Neural progenitor cell (in vitro differentiated cells): ENCODE measurements at regions not wholly inside any gene's neighbourhood (a gene's known extent, or its start where the extent isn't known, plus 50 kb on each side); places are given as distances from the start of the nearest gene placed in this dataset.

Experiments
- DNase-seq: peaks from one replicate; pipeline ENCODE4 v3.0.0-alpha.2; 2016; ENCODE audit warnings: low spot score
- H2AFZ ChIP-seq: fragments of 200-600 bp; sonication (generic); replicated peaks from 2 replicates; pipeline ENCODE4 v1.6.1; 2016; ENCODE audit warnings: antibody characterized with exemption
- H3F3A ChIP-seq: fragments of 200-600 bp; sonication (generic); 2 replicates; pipeline ENCODE4 v1.6.1; 2016; ENCODE audit warnings: antibody characterized with exemption, low read depth
- H3K27ac ChIP-seq: fragments of 200-600 bp; sonication (generic); 2 replicates; pipeline ENCODE4 v1.5.1; 2016; ENCODE audit warnings: mild to moderate bottlenecking
- H3K27me3 ChIP-seq: fragments of 200-600 bp; sonication (generic); 2 replicates; pipeline ENCODE4 v1.6.1; 2016; ENCODE audit warnings: mild to moderate bottlenecking, moderate library complexity
- H3K36me3 ChIP-seq: fragments of 200-600 bp; sonication (generic); 2 replicates; pipeline ENCODE4 v1.5.1; 2016
- H3K4me1 ChIP-seq: fragments of 200-600 bp; sonication (generic); 2 replicates; pipeline ENCODE4 v1.6.1; 2016; ENCODE audit warnings: mixed run types
- H3K4me2 ChIP-seq: fragments of 200-600 bp; sonication (generic); 2 replicates; pipeline ENCODE4 v1.6.1; 2016
- H3K4me3 ChIP-seq: fragments of 200-600 bp; sonication (generic); 2 replicates; pipeline ENCODE4 v1.5.1; 2016
- H3K79me2 ChIP-seq: fragments of 200-600 bp; sonication (generic); 2 replicates; pipeline ENCODE4 v1.6.1; 2016; ENCODE audit warnings: low read depth
- H3K9ac ChIP-seq: fragments of 200-600 bp; sonication (generic); 2 replicates; pipeline ENCODE4 v1.6.1; 2016
- H3K9me3 ChIP-seq: fragments of 200-600 bp; sonication (generic); 2 replicates; pipeline ENCODE4 v1.5.1; 2016; ENCODE audit warnings: low read depth
- H4K20me1 ChIP-seq: fragments of 200-600 bp; sonication (generic); 2 replicates; pipeline ENCODE4 v1.6.1; 2016; ENCODE audit warnings: low read depth
- H3K27ac Mint-ChIP-seq: 3 replicates; pipeline ENCODE4 v1.8.0; 2021; ENCODE audit warnings: mixed read lengths
- H3K27me3 Mint-ChIP-seq: 2 replicates; pipeline ENCODE4 v1.8.0; 2022; ENCODE audit warnings: low read depth, mild to moderate bottlenecking, inconsistent platforms, moderate library complexity, mixed read lengths; ENCODE audit not compliant: insufficient read depth
- H3K36me3 Mint-ChIP-seq: 3 replicates; pipeline ENCODE4 v1.8.0; 2021; ENCODE audit warnings: mixed read lengths
- H3K4me1 Mint-ChIP-seq: 3 replicates; pipeline ENCODE4 v1.8.0; 2021; ENCODE audit warnings: mixed read lengths
- H3K4me3 Mint-ChIP-seq: 3 replicates; pipeline ENCODE4 v1.8.0; 2021; ENCODE audit warnings: mild to moderate bottlenecking, moderate library complexity, mixed read lengths
- H3K9me3 Mint-ChIP-seq: 3 replicates; pipeline ENCODE4 v1.8.0; 2020; ENCODE audit warnings: mixed read lengths
- CTCF ChIP-seq: fragments of 200-600 bp; sonication (generic); IDR thresholded peaks from 2 replicates; pipeline ENCODE4 v1.5.1; 2017; ENCODE audit warnings: antibody characterized with exemption, mild to moderate bottlenecking
- EZH2 ChIP-seq: fragments of 200-600 bp; sonication (generic); IDR thresholded peaks from 2 replicates; pipeline ENCODE4 v1.6.1; 2017; ENCODE audit warnings: antibody characterized with exemption, mild to moderate bottlenecking, moderate library complexity
- EZH2phosphoT487 ChIP-seq: fragments of 200-600 bp; sonication (generic); IDR thresholded peaks from 2 replicates; pipeline ENCODE4 v1.6.1; 2017; ENCODE audit warnings: antibody characterized with exemption

- Mint-ChIP-seq H3K4me1 (peaks cover 15% of the 10 kb centered on the region), H3K27me3 (no peaks in the 10 kb centered on the region), H3K27ac (no peak overlapping the region), H3K36me3 (no peaks in the 10 kb centered on the region), H3K9me3 (peaks cover 2% of the 10 kb centered on the region), H3K4me3 (no peak overlapping the region)
- no peaks in the 10 kb centered on the region for H3F3A ChIP-seq
- TF ChIP-seq EZH2 = no peak
- no peak for TF ChIP-seq CTCF
- TF ChIP-seq EZH2phosphoT487 = no peak
- no peak for DNase-seq
- no peaks in the 10 kb centered on the region for H3K79me2 ChIP-seq
- no peaks in the 10 kb centered on the region for H4K20me1 ChIP-seq
- no peaks in the 10 kb centered on the region for H3K36me3 ChIP-seq
- no peaks in the 10 kb centered on the region for H3K4me1 ChIP-seq
- no peaks in the 10 kb centered on the region for H3K27me3 ChIP-seq
- no peak overlapping the region for H2AFZ ChIP-seq
- no peak overlapping the region for H3K9ac ChIP-seq
- no peak overlapping the region for H3K27ac ChIP-seq
- no peaks in the 10 kb centered on the region for H3K9me3 ChIP-seq
- H3K4me2 ChIP-seq = no peak overlapping the region
- H3K4me3 ChIP-seq = no peak overlapping the region
Measured at GRCh38 chr6:3959385-3959784, 110.2 kb downstream of the FAM50B start.

DNA sequence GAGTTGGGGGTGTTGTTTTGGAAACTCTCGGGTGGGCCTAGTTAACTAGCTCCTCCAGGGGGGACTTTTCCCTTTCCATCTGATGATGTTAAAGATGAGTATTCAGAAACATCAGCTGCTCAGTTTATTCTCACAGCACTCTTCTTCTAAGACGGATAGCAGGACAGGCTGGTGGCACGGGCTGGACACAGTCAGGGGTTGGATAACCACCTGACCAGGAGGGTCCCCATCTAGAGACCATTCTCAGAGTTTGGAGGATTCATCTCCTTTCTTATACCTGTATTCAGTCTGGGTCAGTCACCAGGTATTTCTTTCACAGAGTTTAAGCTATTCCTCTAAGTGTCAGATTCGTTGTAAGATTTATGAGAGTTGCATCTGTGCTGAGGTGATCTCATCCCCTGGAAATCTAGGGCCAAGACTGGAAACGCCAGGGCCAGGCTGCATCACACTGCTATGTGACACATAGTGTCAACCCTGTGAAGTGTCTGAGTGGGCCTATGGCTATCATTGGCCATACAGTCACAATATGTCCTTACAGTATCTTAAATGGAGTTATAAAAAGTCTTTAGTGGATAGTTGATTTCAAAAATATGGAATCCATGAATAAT lies 111.7 kb downstream of the FAM50B start:
- H2AFZ ChIP-seq = no peak overlapping the region
- Mint-ChIP-seq H3K4me3 (no peak overlapping the region), H3K27me3 (no peaks in the 10 kb centered on the region), H3K36me3 (no peaks in the 10 kb centered on the region), H3K27ac (no peak overlapping the region), H3K9me3 (peaks cover under 1% of the 10 kb centered on the region), H3K4me1 (peaks cover 15% of the 10 kb centered on the region)
- DNase-seq = no peak
- no peak overlapping the region for H3K4me3 ChIP-seq
- no peaks in the 10 kb centered on the region for H3K27me3 ChIP-seq
- no peak overlapping the region for H3K4me2 ChIP-seq
- H3K9ac ChIP-seq = no peak overlapping the region
- H3K9me3 ChIP-seq = no peaks in the 10 kb centered on the region
- H4K20me1 ChIP-seq = no peaks in the 10 kb centered on the region
- no peaks in the 10 kb centered on the region for H3K4me1 ChIP-seq
- no peaks in the 10 kb centered on the region for H3K36me3 ChIP-seq
- no peaks in the 10 kb centered on the region for H3F3A ChIP-seq
- H3K79me2 ChIP-seq = no peaks in the 10 kb centered on the region
- no peak for TF ChIP-seq CTCF
- no peak overlapping the region for H3K27ac ChIP-seq

DNA sequence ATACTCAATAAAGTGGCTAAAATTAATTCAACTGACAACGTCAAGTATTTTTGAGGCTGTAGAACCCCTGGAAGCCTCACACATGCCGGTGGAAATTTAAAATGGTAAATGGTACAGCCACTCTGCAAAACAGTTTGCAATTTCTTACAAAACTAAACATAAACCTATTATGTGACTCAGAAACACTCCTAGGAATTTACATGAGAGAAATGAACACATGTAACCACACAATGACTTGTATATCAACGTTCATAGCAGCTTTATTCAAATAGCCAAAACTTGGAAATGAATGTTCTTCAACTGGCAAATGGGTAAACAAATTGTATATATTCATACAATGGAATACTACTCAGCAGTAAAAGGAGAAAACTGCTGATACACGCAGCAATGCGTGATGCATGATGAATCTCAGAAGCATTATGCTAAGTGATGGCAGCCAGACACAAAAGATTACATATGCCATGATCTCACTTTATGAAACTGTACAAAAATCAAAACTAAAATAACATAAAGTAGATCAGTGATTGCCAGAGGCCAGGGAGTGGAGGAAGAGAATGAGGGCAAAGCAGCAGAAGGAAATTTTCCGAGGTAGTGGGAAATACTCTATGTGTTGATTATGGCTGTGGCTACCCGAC lies 112.5 kb downstream of the FAM50B start:
- Histone ChIP-seq H3F3A (no peaks in the 10 kb centered on the region), H3K27ac (no peak overlapping the region), H3K9me3 (no peaks in the 10 kb centered on the region), H3K4me1 (no peaks in the 10 kb centered on the region), H3K36me3 (no peaks in the 10 kb centered on the region), H3K4me3 (no peak overlapping the region), H3K4me2 (no peak overlapping the region), H2AFZ (no peak overlapping the region), H3K79me2 (no peaks in the 10 kb centered on the region), H4K20me1 (no peaks in the 10 kb centered on the region), H3K27me3 (no peaks in the 10 kb centered on the region), H3K9ac (no peak overlapping the region)
- no peaks in the 10 kb centered on the region for H3K9me3 Mint-ChIP-seq
- DNase-seq = no peak
- H3K4me3 Mint-ChIP-seq = no peak overlapping the region
- no peaks in the 10 kb centered on the region for H3K36me3 Mint-ChIP-seq
- TF ChIP-seq EZH2phosphoT487 (no peak), EZH2 (no peak), CTCF (no peak)
- no peak overlapping the region for H3K27ac Mint-ChIP-seq
- no peaks in the 10 kb centered on the region for H3K27me3 Mint-ChIP-seq
- H3K4me1 Mint-ChIP-seq = peaks cover 15% of the 10 kb centered on the region
